G401 (cell line): ENCODE measurements at regions not wholly inside any gene's neighbourhood (a gene's known extent, or its start where the extent isn't known, plus 50 kb on each side); places are given as distances from the start of the nearest gene placed in this dataset.

ENCODE experiments used
- DNase-seq: peaks from one replicate; pipeline ENCODE4 v3.0.0-alpha.2; 2015; ENCODE audit warnings: low spot score
- in situ Hi-C: cut with HindIII; loops from 2 replicates; pipeline ENCODE4 v1.10.0; 2016; ENCODE audit warnings: low sequenced_read_pairs, mixed read lengths

DNA sequence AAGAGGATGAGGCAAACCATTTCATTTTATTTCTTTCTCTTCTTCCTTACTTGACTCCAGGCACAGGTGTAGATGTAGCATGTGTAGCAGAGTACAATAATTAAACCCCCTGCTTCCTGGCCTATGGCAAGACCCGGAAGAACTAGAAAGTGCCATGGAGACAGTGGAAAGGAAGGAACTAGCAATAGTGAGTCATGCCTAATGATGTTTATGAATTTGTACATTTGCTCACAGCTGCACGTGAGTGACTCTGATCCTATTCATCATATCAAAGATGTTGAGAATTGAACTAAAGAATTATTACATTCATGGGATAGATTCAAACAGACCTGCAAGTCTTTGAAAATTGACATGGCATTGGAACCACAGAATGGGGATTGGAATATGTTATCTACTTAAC lies 2233.9 kb upstream of the TENM3 start:
- in situ Hi-C loops: no loop called here
- no peak for DNase-seq

GRCh38 chr4:180028682-180029081 lies 2214.5 kb upstream of the TENM3 start:
- in situ Hi-C loops: no loop called here
- peak; percentile 35 for DNase-seq

GRCh38 chr4:180031330-180031729 lies 2211.9 kb upstream of the TENM3 start:
- DNase-seq: no peak
- in situ Hi-C loops: no loop called here

DNA sequence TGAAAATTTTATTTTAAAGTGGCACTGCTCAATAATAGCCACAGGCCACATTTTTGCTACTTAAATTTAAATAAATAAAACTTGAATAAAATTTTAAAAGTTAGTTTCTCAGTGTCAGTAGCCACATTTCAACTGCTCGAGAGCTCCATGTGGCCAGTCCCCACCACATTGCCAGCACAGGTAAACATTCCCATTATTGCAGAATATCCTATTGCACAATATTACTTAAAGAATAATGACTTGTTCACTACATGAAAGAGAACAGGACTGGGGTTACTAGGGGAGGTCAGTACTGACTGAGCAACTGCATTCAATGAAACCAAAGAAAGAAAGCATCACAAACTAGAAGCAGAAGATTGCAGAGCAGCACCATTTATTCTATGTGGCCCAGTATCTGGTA lies 2201.6 kb upstream of the TENM3 start:
- in situ Hi-C loops: no loop called here
- DNase-seq: no peak

DNA sequence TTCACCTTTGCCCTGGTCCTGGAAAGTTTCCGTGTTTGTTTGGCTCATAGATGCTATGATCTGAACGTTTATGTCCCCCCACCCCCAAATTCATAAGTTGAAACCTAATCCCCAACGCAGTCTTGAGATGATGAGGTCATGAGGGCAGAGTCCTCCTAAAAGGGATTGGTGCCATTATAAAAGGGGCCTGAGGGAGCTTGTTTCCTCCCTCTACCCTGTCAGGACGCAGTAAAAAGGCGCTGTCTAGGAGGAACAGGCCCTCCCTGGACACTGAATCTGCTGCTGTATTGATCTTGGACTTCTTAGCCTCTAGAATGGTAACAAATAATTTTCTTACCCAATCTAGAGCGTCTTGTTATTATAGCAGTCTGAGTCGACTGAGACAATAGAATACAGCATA lies 2190.6 kb upstream of the TENM3 start:
- in situ Hi-C loops: no loop called here
- DNase-seq: no peak

GRCh38 chr4:180054291-180054690 lies 2188.9 kb upstream of the TENM3 start:
- in situ Hi-C loops: no loop called here
- no peak for DNase-seq

DNA sequence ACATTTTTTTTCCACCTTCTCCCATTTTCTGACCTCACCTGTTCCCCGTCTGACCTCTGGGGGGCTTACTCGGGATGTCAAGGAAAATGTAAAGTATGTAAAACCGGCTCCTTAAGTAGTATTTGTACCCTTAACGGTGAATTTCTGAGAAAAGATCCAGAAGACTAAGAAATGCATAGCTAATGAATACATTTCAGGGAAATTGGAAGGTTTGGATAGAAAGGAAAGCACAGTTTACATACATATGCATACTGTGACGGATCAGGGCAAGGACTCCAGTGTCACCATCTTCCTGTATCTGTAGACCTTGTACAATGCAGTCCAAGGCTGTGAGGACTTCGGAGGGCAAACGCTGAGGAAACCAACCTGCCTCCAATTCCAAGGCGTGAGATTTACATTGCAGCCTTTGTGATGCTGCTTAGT lies 2185.9 kb upstream of the TENM3 start:
- DNase-seq: peak; percentile 75
- in situ Hi-C loops: no loop called here

- DNase-seq: peak; percentile 74
- in situ Hi-C loops: no loop called here
Measured at GRCh38 chr4:180057891-180058671, 2185.1 kb upstream of the TENM3 start.

- DNase-seq: peak; percentile 85
- in situ Hi-C loops: no loop called here
Measured at GRCh38 chr4:180058691-180059215, 2184.4 kb upstream of the TENM3 start.

DNA sequence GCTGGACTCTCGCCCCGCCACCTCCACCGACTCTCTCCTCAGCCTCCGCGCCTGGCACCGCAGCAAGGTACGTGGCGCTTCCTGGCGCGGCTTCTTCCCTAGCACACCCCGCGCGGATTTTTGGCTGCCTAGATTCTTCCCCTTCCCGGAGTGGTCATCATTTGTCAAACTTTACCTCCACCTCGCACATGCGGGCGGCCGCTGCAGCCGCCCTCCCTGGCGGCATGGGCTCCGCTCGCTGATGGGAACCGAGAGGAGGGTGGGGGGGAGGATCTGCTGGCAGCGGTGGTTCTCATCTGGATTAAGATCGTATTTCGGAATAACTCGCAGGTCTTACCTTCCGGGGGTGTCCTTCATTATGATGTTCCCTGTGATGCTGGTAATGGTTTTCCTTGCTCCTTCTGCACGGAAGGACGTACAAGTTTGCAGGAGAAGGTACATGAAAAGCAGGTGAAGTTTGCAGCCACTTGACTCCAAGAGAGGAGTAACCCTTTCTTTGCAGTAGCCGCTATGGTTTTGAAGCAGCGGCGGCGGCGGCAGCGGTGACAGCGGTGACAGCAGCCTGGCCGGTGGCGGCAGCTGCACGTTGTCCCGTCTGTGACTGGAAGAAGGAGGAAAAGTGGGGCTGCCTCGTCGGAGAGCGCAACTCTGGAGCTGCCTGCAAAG lies 2183.9 kb upstream of the TENM3 start:
- peak; percentile 38 for DNase-seq
- in situ Hi-C loops: no loop called here

DNA sequence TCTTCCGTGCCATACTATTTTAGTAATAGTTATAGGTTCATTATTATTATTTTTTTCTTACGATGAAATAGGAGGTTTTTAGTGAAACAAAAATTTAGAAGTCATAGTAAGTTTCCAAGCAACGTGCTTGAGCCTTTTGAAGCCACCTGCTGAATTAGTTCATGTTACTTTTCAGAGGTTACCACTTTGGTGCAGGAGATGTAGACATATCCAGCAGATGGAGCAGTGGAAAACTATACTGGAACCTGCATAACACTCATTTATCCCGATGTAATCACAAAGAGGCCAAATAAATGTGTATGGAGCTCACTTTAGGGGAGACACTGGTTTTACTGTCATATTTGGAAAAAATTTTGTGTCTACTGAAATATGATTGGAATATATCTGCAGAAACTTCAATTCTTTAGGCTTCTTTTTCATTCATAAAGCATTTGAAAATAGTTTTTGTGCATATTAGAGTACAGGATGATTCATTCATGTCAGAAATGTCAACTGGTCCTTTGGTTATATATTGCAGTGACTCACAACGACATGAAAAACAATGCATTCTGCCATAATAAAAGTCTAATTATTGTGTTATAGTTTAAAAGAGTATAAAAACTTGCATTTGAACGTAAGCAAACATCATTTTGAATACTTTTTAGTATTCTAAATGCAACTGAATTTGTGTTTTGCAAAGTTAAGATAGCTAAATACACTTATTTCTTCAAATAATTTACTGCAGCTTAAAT lies 2182.9 kb upstream of the TENM3 start:
- in situ Hi-C loops: no loop called here
- peak; percentile 64 for DNase-seq

DNA sequence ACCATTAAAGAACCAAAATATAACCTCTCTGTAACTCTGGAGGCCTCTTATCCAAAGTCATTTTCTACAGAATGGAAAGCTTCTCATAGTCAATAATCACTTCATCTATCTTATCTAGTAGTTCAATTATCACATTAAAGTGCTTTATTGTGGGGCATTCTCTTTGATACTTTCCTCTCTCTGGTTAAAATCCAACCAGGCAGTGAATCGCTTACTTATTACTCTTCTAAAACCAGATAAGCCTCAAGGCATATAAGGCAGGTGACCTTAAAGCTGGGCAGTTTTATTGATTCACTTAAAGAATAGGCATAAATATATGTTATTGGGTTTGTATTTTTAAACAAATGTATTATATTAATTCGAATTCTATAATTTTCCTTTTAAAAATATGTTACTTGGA lies 2162.1 kb upstream of the TENM3 start:
- in situ Hi-C loops: no loop called here
- DNase-seq: no peak

- no peak for DNase-seq
- in situ Hi-C loops: no loop called here
Measured at GRCh38 chr4:180084561-180084960, 2158.6 kb upstream of the TENM3 start.

- in situ Hi-C loops: no loop called here
- no peak for DNase-seq
Measured at GRCh38 chr4:180086480-180087190, 2156.6 kb upstream of the TENM3 start.

DNA sequence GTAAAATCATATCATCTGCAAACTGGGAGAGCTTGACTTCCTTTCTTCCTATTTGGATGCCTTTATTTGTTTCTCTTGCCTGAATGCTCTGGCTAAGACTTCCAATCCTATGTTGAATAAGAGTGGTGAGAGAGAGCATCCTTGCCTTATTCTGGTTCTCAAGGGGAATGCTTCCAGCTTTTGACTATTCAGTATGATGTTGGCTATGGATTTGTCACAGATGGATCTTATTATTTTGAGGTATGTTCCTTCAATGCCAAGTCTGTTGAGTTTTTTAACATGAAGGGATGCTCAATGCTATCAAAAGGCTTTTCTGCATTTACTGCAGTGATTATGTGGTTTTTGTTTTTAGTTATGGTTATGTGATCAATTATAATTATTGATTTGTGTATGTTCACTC lies 2144.6 kb upstream of the TENM3 start:
- in situ Hi-C loops: no loop called here
- no peak for DNase-seq

GRCh38 chr4:180099957-180100356 lies 2143.2 kb upstream of the TENM3 start:
- DNase-seq: no peak
- in situ Hi-C loops: no loop called here

- DNase-seq: no peak
- in situ Hi-C loops: no loop called here
Measured at GRCh38 chr4:180100433-180101344, 2142.5 kb upstream of the TENM3 start.

- no peak for DNase-seq
- in situ Hi-C loops: no loop called here
Measured at GRCh38 chr4:180101348-180102083, 2141.7 kb upstream of the TENM3 start.
